Right lobe of liver (tissue), 6 donors: ENCODE measurements at regions not wholly inside any gene's neighbourhood (a gene's known extent, or its start where the extent isn't known, plus 50 kb on each side); places are given as distances from the start of the nearest gene placed in this dataset.

Experiments used
- ATAC-seq, 4 donors: fragments of 200-7000 bp; cut with Tn5 transposase; one replicate each; pipeline ENCODE4 v1.9.1; 2020; ENCODE audit warnings: mild to moderate bottlenecking in 4 of 4, moderate library complexity in 4 of 4
- DNase-seq, 3 donors: peaks; one replicate each; pipeline ENCODE4 v3.0.0-alpha.2; 2020
- H3K27ac ChIP-seq, 3 donors: fragments of 200-600 bp; one replicate each; pipeline ENCODE4 v1.8.0; 2022
- H3K27me3 ChIP-seq, 2 donors: fragments of 200-600 bp; one replicate each; pipeline ENCODE4 v1.8.0; 2022
- H3K36me3 ChIP-seq, 4 donors: fragments of 200-600 bp; sonication (generic) in 1 of 4; one replicate each; pipeline versions ENCODE4 v1.5.1 to v1.8.0; 2017 to 2022; ENCODE audit warnings: control low read depth in 1 of 4
- H3K4me1 ChIP-seq, 4 donors: fragments of 200-600 bp; sonication (generic) in 1 of 4; one replicate each; pipeline versions ENCODE4 v1.5.1 to v1.8.0; 2017 to 2022; ENCODE audit warnings: control low read depth in 1 of 4
- H3K4me3 ChIP-seq, 3 donors: fragments of 200-600 bp; one replicate each; pipeline ENCODE4 v1.8.0; 2022
- H3K9me3 ChIP-seq, 4 donors: fragments of 200-600 bp; sonication (generic) in 1 of 4; one replicate each; pipeline versions ENCODE4 v1.5.1 to v1.8.0; 2017 to 2022; ENCODE audit warnings: control low read depth in 1 of 4
- CTCF ChIP-seq, 4 donors: fragments of 200-600 bp in 3 of 4; fragments of 450-650 bp in 1 of 4; IDR thresholded peaks; one replicate each; pipeline versions ENCODE4 v1.5.1 to v1.8.0; 2016 to 2022; ENCODE audit warnings: antibody characterized with exemption in 4 of 4, mild to moderate bottlenecking in 2 of 4
- POLR2A ChIP-seq: fragments of 450-650 bp; IDR thresholded peaks from one replicate; pipeline ENCODE4 v1.6.1; 2017; ENCODE audit warnings: antibody characterized with exemption, mild to moderate bottlenecking
- WGBS: methylation state at CpG from one replicate; pipeline ENCODE4 v1.1.6; 2018; ENCODE audit warnings: low coverage, low lambda C conversion rate; ENCODE audit not compliant: insufficient coverage; ENCODE audit errors: missing lambda C conversion rate; 5-methylcytosine and 5-hydroxymethylcytosine counted together
- intact Hi-C, 2 donors: fragments of 100-400 bp; cut with DNase I; formaldehyde crosslinking; loops; one replicate each; pipeline versions ENCODE4 v1.11.2 to v1.14.1; 2022
- donor health status: DM: no; HTN: yes; CAD: no.
- donor health status: DM: no; HTN: no; CAD: no.
- donor health status: DM: no; HTN: no; CAD: no.
- donor health status: DM: no; HTN: yes; CAD: no.
- donor health status: DM: no; HTN: yes; CAD: no.

- Histone ChIP-seq H3K4me1 (no peaks in the 10 kb centered on the region), H3K9me3 (no peaks in the 10 kb centered on the region), H3K36me3 (no peaks in the 10 kb centered on the region), H3K27ac (no peak overlapping the region), H3K27me3 (no peaks in the 10 kb centered on the region), H3K4me3 (no peak overlapping the region)
- WGBS: 25% methylated on average over 6 of the region's 13 CpGs
- peak in 1 of 3 donors; percentile 48 for DNase-seq
- peak in 2 of 4 donors; percentile 43 to 86 for ATAC-seq
- TF ChIP-seq POLR2A (no peak), CTCF (IDR thresholded peaks at IDR 0.05) (no peak)
- intact Hi-C loops: loop anchor here in 1 of 2 donors (10.0 kb wide), 1 partner anchor 652 kb away; no protein-coding TSS in a partner anchor
These were observed 164.7 kb downstream of the KATNAL1 start for GRCh38 chr13:30142486-30143211.

- intact Hi-C loops: loop anchor here in 1 of 2 donors (10.0 kb wide), 1 partner anchor 653 kb away; no protein-coding TSS in a partner anchor
- no peaks in the 10 kb centered on the region for H3K27me3 ChIP-seq
- H3K4me1 ChIP-seq: no peaks in the 10 kb centered on the region
- H3K36me3 ChIP-seq: no peaks in the 10 kb centered on the region
- WGBS: 35% methylated on average over 6 of the region's 6 CpGs
- TF ChIP-seq CTCF (IDR thresholded peaks at IDR 0.05): no peak
- TF ChIP-seq POLR2A: no peak
- no peak overlapping the region for H3K4me3 ChIP-seq
- no peaks in the 10 kb centered on the region for H3K9me3 ChIP-seq
- DNase-seq: no peak
- H3K27ac ChIP-seq: no peak overlapping the region
- peak in 1 of 4 donors; percentile 65 for ATAC-seq
These were observed 165.4 kb downstream of the KATNAL1 start for GRCh38 chr13:30141775-30142485.

- TF ChIP-seq CTCF (IDR thresholded peaks at IDR 0.05) (no peak), POLR2A (no peak)
- no peaks in the 10 kb centered on the region for H3K36me3 ChIP-seq
- no peaks in the 10 kb centered on the region for H3K4me1 ChIP-seq
- ATAC-seq: no peak
- no peak overlapping the region for H3K27ac ChIP-seq
- H3K4me3 ChIP-seq: no peak overlapping the region
- intact Hi-C loops: loop anchor here in 1 of 2 donors (10.0 kb wide), 1 partner anchor 654 kb away; no protein-coding TSS in a partner anchor
- H3K9me3 ChIP-seq: no peaks in the 10 kb centered on the region
- DNase-seq: no peak
- H3K27me3 ChIP-seq: no peaks in the 10 kb centered on the region
- WGBS: 79% methylated on average over 10 of the region's 12 CpGs
These were observed 166.4 kb downstream of the KATNAL1 start for GRCh38 chr13:30140973-30141372.

- intact Hi-C loops: no loop called here
- TF ChIP-seq POLR2A: no peak
- no peak for TF ChIP-seq CTCF (IDR thresholded peaks at IDR 0.05)
These were observed 168.8 kb downstream of the KATNAL1 start for GRCh38 chr13:30138511-30138910.

More at GRCh38 chr13:30138511-30138910, 168.8 kb downstream of the KATNAL1 start:
- H3K4me1 ChIP-seq: no peaks in the 10 kb centered on the region
- H3K9me3 ChIP-seq: no peaks in the 10 kb centered on the region
- H3K27ac ChIP-seq: no peak overlapping the region
- H3K36me3 ChIP-seq: no peaks in the 10 kb centered on the region
- ATAC-seq: peak in 1 of 4 donors; percentile 18
- WGBS: 58% methylated on average over 3 of the region's 8 CpGs
- DNase-seq: no peak
- no peak overlapping the region for H3K4me3 ChIP-seq
- H3K27me3 ChIP-seq: no peaks in the 10 kb centered on the region
